NOMO-1 (cell line): ENCODE measurements at regions not wholly inside any gene's neighbourhood (a gene's known extent, or its start where the extent isn't known, plus 50 kb on each side); places are given as distances from the start of the nearest gene placed in this dataset.

Experiments
- DNase-seq, 2 experiments: peaks; one replicate each; lab custom pipeline; 2025; ENCODE audit not compliant: unreplicated experiment in 2 of 2; lab: John Stamatoyannopoulos, UW

GRCh38 chr5:8314965-8315364 lies 446.0 kb downstream of the MTRR start:
- no peak for DNase-seq

GRCh38 chr5:8316608-8317280 lies 447.8 kb downstream of the MTRR start:
- no peak for DNase-seq

- no peak for DNase-seq
These were observed 448.4 kb downstream of the MTRR start for GRCh38 chr5:8317335-8317734.

- no peak for DNase-seq
These were observed 451.3 kb downstream of the MTRR start for GRCh38 chr5:8320244-8320643.

GRCh38 chr5:8321272-8321671 lies 452.3 kb downstream of the MTRR start:
- no peak for DNase-seq

- no peak for DNase-seq
These were observed 453.5 kb downstream of the MTRR start for GRCh38 chr5:8322484-8322883.

GRCh38 chr5:8327016-8327415 lies 458.1 kb downstream of the MTRR start:
- no peak for DNase-seq

GRCh38 chr5:8329773-8330172 lies 460.8 kb downstream of the MTRR start:
- DNase-seq, result no peak

- DNase-seq, result no peak
These were observed 463.9 kb downstream of the MTRR start for GRCh38 chr5:8332666-8333445.

GRCh38 chr5:8333485-8333884 lies 464.5 kb downstream of the MTRR start:
- DNase-seq, result no peak

- no peak for DNase-seq
These were observed 465.0 kb downstream of the MTRR start for GRCh38 chr5:8333977-8334376.

GRCh38 chr5:8340261-8340660 lies 471.3 kb downstream of the MTRR start:
- no peak for DNase-seq

GRCh38 chr5:8340739-8341344 lies 471.9 kb downstream of the MTRR start:
- no peak for DNase-seq

GRCh38 chr5:8341406-8341805 lies 472.5 kb downstream of the MTRR start:
- no peak for DNase-seq

GRCh38 chr5:8347984-8348383 lies 479.0 kb downstream of the MTRR start:
- DNase-seq, result no peak

- no peak for DNase-seq
These were observed 480.9 kb downstream of the MTRR start for GRCh38 chr5:8349855-8350254.

- no peak for DNase-seq
These were observed 481.8 kb downstream of the MTRR start for GRCh38 chr5:8350644-8351339.

- DNase-seq, result no peak
These were observed 487.0 kb downstream of the MTRR start for GRCh38 chr5:8355981-8356380.

- no peak for DNase-seq
These were observed 491.1 kb downstream of the MTRR start for GRCh38 chr5:8360012-8360411.

GRCh38 chr5:8362495-8362894 lies 493.5 kb downstream of the MTRR start:
- DNase-seq, result no peak

GRCh38 chr5:8363138-8363537 lies 494.2 kb downstream of the MTRR start:
- DNase-seq, result no peak
